ENCODE measurements at regions not wholly inside any gene's neighbourhood (a gene's known extent, or its start where the extent isn't known, plus 50 kb on each side); places are given as distances from the start of the nearest gene placed in this dataset.

DNA sequence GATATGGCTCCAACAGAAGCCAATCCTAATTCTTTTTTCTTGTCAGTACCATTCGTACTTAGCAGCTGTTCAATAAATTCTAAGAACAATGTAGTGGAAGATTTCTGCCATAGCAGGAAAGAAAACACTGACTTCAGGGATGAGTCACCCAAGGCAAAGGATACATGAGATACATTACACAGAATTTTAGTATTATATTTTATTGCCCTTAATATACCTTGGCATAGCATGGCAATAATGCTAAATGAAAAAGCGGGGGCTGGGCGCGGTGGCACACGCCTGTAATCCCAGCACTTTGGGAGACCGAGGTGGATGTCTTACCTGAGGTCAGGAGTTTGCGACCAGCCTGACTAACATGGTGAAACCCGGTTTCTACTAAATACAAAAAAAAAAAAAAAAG lies 619.1 kb upstream of the DAB2 start:
- TF ChIP-seq, protein P1, sequence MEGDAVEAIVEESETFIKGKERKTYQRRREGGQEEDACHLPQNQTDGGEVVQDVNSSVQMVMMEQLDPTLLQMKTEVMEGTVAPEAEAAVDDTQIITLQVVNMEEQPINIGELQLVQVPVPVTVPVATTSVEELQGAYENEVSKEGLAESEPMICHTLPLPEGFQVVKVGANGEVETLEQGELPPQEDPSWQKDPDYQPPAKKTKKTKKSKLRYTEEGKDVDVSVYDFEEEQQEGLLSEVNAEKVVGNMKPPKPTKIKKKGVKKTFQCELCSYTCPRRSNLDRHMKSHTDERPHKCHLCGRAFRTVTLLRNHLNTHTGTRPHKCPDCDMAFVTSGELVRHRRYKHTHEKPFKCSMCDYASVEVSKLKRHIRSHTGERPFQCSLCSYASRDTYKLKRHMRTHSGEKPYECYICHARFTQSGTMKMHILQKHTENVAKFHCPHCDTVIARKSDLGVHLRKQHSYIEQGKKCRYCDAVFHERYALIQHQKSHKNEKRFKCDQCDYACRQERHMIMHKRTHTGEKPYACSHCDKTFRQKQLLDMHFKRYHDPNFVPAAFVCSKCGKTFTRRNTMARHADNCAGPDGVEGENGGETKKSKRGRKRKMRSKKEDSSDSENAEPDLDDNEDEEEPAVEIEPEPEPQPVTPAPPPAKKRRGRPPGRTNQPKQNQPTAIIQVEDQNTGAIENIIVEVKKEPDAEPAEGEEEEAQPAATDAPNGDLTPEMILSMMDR (IDR thresholded peaks at IDR 0.05), result peak in 1 of 5 experiments; percentile 20
- TF ChIP-seq POLR2A (IDR thresholded peaks at IDR 0.05), result no peak

All from transverse colon (tissue), 3 donors.